C4-2B (cell line): ENCODE measurements at regions not wholly inside any gene's neighbourhood (a gene's known extent, or its start where the extent isn't known, plus 50 kb on each side); places are given as distances from the start of the nearest gene placed in this dataset.

Experiments used
- H3K27ac ChIP-seq: fragments of 450-650 bp; 2 replicates; pipeline ENCODE4 v1.5.1; 2017
- CTCF ChIP-seq: fragments of 450-650 bp; conservative IDR thresholded peaks from 2 replicates; pipeline ENCODE4 v1.5.1; 2017; ENCODE audit warnings: mild to moderate bottlenecking
- ZFX ChIP-seq: fragments of 450-650 bp; IDR thresholded peaks from 2 replicates; pipeline ENCODE4 v1.6.1; 2017

DNA sequence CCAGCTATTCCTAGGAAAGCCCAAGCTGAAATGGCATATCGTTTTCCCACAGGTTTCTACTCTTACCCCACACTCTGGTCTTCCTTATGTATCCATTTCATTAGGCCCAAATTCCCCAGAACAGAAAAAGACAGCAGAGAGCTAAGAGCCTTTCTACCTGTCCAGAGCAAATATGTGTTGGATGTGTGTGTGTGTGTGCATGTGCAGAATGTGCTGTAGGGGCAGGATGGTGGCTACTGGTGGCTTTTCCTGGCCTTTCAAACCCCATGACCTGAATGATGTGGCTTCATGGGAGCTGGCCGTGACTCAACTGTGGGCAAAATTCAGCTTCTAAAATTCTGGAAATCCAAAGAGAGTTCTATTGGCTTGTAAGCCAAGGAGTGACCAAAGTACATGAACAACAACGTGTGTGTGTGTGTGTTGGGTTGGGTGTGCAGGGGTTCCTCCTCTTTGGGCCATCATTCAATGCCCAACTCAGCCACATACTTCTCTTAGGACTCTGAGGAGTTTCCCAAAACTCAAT is 421.4 kb upstream of the CADM1 start:
- H3K27ac ChIP-seq: no peak overlapping the region
- TF ChIP-seq ZFX (no peak), CTCF (no peak)

- H3K27ac ChIP-seq: no peak overlapping the region
- TF ChIP-seq ZFX (no peak), CTCF (no peak)
Observed at GRCh38 chr11:115924744-115925567, 420.7 kb upstream of the CADM1 start.

DNA sequence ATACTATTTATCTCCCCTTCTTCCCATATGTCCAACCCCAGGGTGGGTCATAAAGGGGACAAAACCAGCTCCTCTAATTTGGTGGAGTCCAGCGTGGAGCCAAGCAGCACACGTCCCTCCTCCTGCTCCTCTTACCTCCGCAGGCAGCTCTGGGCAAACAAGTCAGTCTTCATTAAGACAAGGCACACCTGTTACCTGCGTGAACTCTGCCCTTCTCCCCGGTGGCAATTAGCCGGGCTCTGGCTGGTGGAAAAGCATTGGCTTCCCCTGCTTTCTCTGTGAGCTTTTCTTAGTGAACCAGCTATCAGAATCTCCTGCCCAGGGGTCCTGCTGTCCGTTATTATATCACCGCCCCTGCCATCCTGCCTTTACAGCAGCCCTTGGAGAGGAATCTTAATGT is 418.7 kb upstream of the CADM1 start:
- TF ChIP-seq ZFX (no peak), CTCF (no peak)
- H3K27ac ChIP-seq: no peak overlapping the region

DNA sequence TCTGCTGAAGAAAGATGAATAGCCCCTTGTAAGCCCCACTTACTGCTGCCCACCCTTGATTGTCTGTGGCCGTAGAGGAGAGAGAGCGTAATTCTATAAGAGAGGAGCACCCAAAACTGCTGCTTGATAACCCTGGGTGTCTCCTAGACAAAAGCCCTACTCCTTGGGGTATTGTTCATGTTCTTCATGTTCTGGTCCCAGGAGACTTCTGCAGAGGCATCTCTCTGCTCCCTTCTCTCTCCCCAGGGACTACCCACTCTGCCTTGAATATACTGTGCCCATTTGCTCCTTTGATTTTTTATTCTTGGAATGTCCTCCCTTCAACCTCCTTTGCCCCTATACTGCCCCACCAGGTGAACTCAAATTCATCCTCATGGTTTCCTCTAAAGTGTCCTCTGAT is 417.8 kb upstream of the CADM1 start:
- TF ChIP-seq CTCF (no peak), ZFX (no peak)

DNA sequence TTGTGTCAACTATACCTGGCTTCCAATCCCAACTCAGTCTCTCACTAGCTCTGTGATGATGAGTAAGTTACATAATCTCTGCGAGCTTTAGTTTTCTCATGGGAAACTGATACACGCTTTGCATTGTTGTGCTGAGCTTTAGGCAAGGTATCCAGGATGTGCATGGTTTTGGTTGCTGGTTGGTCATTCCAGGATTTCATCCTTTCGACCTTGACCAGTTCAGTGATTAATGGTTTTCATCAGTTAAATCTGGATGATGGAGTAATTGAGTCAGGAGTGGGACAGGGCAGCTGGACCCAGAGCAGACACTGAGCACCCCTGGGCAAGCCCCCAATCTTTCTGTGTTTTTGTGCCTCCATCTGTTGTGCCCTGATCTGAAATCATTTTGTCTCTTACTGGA is 417.3 kb upstream of the CADM1 start:
- TF ChIP-seq CTCF (no peak), ZFX (no peak)
- no peak overlapping the region for H3K27ac ChIP-seq

More for the DNA sequence above, 417.8 kb upstream of the CADM1 start:
- no peak overlapping the region for H3K27ac ChIP-seq

DNA sequence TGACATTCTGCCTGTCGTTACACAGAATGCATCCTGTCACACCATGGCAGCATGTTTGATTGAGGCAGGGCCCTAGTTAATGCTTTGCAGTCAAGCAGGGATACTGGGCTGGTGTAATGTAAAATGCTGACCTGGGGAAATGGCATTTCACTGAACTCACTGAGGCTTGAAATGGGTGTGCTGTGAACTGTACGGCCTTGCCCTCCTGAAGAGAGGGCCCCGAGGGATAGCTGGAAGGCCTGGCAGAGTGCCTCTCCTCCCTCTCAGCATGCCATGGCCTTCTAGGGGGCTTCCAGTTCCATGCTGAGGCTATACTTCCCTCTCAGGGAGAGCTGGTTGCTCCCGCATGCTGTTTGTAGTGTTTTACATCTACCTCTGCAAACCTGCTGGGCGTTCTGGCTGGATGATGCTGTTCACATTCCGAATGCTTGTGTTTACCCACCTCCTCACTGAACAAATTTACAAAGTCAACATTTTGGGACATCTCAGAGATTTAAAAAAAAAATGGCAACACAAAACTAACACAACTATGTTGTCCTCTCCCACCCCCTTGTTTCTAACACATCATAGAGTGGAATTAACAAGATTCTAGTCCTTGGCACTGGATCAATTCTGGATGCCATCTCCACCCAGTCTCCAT is 416.7 kb upstream of the CADM1 start:
- peak overlapping the region; percentile 16; the same call in 1 of the 2 replicates for H3K27ac ChIP-seq
- TF ChIP-seq ZFX (no peak), CTCF (no peak)

GRCh38 chr11:115920092-115920461 is 415.9 kb upstream of the CADM1 start:
- TF ChIP-seq CTCF: no peak
- no peak for TF ChIP-seq ZFX
- H3K27ac ChIP-seq: no peak overlapping the region
